Fibroblast of villous mesenchyme (primary cell): ENCODE measurements at regions not wholly inside any gene's neighbourhood (a gene's known extent, or its start where the extent isn't known, plus 50 kb on each side); places are given as distances from the start of the nearest gene placed in this dataset.
A peak's percentile ranks its signal among the peaks of the same experiment; 100 is the strongest.
"Not testable (repeated sequence)": the region's sequence is repeated elsewhere in the genome, so short reads cannot be mapped to it uniquely, and the experiment has no call there.

Experiments used
- DNase-seq: peaks from one replicate; pipeline ENCODE4 v3.0.0-alpha.2; 2010; ENCODE audit warnings: low read depth
- H3K4me3 ChIP-seq: 2 replicates; pipeline ENCODE4 v1.5.1; 2011; ENCODE audit warnings: low read depth, mild to moderate bottlenecking, low read length
- TF ChIP-seq, protein P1 (sequence below): IDR thresholded peaks from 2 replicates; pipeline ENCODE4 v1.5.1; 2012; ENCODE audit warnings: low read depth, mild to moderate bottlenecking, low read length; ENCODE audit not compliant: insufficient read depth

DNA sequence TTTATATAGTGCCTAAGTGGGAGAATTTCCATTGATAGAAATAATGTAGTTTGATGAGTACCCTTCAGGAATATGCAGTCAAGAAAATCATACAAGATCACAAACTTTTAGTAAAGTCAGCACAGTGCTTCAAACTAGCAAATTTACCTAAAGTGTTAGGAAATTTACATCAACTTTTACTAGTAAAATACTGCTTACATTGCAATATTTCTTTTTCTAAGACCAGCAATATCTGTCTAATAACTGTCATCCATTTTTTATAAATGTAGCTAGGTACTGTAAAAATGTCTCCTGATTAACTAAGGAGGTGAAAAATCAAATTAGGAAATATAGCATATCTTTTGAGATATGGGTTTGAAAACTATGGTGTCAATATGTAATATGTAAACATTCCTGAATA, 405.4 kb downstream of the MDFIC start:
- TF ChIP-seq, protein P1, sequence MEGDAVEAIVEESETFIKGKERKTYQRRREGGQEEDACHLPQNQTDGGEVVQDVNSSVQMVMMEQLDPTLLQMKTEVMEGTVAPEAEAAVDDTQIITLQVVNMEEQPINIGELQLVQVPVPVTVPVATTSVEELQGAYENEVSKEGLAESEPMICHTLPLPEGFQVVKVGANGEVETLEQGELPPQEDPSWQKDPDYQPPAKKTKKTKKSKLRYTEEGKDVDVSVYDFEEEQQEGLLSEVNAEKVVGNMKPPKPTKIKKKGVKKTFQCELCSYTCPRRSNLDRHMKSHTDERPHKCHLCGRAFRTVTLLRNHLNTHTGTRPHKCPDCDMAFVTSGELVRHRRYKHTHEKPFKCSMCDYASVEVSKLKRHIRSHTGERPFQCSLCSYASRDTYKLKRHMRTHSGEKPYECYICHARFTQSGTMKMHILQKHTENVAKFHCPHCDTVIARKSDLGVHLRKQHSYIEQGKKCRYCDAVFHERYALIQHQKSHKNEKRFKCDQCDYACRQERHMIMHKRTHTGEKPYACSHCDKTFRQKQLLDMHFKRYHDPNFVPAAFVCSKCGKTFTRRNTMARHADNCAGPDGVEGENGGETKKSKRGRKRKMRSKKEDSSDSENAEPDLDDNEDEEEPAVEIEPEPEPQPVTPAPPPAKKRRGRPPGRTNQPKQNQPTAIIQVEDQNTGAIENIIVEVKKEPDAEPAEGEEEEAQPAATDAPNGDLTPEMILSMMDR = no peak
- H3K4me3 ChIP-seq = no peak overlapping the region
- DNase-seq = no peak

DNA sequence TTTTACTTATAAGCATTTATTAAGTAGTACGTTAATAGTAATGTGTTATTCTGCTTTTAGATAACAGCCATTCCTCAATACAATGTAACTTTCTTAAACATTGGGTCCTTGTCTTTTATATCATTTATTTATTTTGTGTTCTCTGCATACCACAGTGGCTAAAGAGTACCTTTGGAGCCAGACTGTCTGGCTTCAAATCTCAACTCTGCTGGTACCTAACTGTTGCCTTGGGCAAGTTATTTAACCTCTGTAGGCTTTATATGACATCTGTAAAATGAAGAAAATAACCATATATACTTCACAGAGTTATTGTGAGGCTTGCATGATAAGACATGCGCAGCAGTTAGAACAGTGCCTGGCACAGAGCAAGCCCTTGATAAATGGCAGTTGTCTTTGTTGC, 397.6 kb downstream of the MDFIC start:
- no peak for DNase-seq
- H3K4me3 ChIP-seq = no peak overlapping the region
- TF ChIP-seq, protein P1 = no peak

DNA sequence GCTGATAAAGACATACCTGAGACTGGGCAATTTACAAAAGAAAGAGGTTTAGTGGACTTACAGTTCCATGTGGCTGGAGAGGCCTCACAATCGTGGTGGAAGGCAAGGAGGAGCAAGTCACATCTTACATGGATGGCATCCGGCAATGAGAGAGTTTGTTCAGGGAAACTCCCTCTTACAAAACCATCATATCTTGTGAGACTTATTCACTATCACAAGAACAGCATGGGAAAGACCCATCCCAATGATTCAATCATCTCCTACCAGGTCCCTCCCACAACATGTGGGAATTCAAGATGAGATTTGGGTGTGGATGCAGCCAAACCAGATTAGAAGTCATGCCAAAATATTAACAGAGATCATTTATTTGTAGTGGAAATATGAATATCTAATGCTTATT, 388.4 kb downstream of the MDFIC start:
- not testable (repeated sequence) for H3K4me3 ChIP-seq, DNase-seq

DNA sequence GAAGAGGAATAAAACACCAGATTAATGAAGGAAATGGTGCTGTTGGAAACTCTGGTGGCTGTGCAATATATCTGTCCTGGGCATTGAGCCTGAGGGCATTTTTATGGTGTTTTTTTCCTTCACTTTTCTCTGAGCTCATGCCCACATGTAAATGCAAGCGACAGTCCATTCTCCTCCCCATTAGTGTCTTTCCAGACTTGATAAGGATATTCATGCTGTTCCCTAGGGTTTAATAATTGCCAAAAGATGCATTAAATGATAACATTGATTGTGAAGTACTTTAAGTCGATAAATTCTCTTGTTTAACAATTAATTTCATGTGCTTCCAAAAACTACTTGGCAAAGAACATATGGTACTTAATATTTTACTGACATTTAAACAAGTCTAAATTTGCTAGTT, 384.7 kb downstream of the MDFIC start:
- DNase-seq = no peak
- TF ChIP-seq, protein P1 = no peak

DNA sequence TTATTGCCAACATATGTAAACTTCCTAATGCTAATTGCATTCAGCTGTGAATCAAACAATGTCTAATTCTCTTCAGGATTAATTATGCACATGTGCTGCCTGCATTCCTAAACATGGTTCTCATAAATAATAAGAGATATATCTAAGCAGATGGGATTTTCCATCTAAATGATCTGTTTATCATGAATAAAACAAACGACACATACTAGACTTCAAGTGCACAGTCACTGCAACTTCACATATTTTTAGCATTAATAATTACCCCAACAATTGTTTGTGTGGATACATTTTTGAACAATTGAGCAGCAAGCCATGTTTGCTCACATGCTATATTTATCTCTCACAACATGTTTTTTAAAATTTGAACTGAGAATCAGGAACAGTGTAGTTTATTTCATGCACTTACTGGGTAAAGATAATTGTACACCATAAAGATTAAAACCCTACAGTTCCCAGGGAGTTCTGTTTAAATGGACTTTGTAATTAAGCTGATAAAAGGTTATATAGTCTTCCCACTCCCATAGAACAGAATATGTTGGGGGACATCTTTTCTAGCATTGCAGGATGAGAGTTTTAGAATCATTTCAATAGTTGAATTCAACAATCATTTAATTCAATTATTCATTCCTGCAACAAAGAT, 378.5 kb downstream of the MDFIC start:
- TF ChIP-seq, protein P1 = no peak
- no peak overlapping the region for H3K4me3 ChIP-seq
- DNase-seq = peak; percentile 29

More for the DNA sequence above, 384.7 kb downstream of the MDFIC start:
- no peak overlapping the region for H3K4me3 ChIP-seq

DNA sequence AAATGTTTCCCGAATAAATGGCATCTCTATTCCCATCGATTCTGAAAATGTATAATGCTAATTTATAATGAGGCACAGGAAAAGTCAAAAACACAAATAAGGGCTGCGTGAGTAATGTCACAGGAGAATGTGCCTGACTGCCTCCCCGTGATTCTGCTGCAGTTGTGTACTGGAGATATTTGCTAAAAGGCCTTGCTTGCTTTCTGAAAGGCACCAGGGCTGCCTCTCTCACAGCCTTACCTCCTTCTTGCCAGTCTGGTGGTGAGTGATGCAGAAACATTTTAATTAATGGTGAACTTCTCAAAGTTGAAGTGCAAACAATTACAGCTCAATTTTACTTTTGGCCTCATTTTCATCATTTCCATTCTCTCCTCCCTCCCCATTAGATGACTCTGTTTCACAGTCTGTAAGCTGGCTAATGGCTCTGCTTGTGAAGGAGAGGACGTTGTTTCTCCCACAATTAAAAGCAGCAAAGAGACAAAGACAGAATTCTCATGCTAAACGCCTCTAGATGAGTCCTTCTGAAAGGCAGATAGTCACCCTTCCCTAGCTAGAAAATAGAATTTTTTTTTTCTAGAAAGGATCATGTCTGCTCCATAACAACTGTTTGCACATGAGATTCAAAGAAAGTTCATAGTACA, 377.6 kb downstream of the MDFIC start:
- TF ChIP-seq, protein P1 = no peak
- H3K4me3 ChIP-seq = no peak overlapping the region
- no peak for DNase-seq

DNA sequence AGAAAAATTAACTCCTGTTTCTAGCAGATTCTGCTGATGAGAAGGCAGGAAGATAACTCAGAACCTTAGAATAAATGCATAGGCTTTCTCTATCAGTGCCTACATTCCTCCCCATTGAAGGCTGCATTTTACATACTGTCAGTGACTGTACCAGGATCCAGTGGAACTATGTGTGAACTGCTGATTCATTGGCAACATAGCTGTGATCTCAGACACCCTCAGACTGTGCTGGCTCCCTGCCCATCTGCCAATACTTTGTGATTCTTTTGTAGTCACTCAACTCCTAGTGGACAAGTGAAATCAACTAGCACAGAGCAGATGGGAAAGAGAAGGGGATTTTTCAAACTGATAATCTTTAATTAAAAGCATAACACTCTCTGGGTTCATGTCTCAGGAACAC, 375.8 kb downstream of the MDFIC start:
- no peak overlapping the region for H3K4me3 ChIP-seq
- peak; percentile 2 for DNase-seq
- TF ChIP-seq, protein P1 = no peak
